Activated naive CD8-positive, alpha-beta T cell (primary cell): ENCODE measurements at regions not wholly inside any gene's neighbourhood (a gene's known extent, or its start where the extent isn't known, plus 50 kb on each side); places are given as distances from the start of the nearest gene placed in this dataset.
A peak's percentile ranks its signal among the peaks of the same experiment; 100 is the strongest.
"Not testable (repeated sequence)": the region's sequence is repeated elsewhere in the genome, so short reads cannot be mapped to it uniquely, and the experiment has no call there.

Source experiments
- H3K27ac Mint-ChIP-seq: one replicate; pipeline ENCODE4 v1.8.0; 2021; ENCODE audit warnings: mixed read lengths
- H3K27me3 Mint-ChIP-seq: one replicate; pipeline ENCODE4 v1.8.0; 2021; ENCODE audit warnings: mixed read lengths
- H3K36me3 Mint-ChIP-seq: one replicate; pipeline ENCODE4 v1.8.0; 2021; ENCODE audit warnings: mixed read lengths
- H3K4me1 Mint-ChIP-seq: one replicate; pipeline ENCODE4 v1.8.0; 2021; ENCODE audit warnings: low read depth, mixed read lengths
- H3K4me3 Mint-ChIP-seq: one replicate; pipeline ENCODE4 v1.8.0; 2021; ENCODE audit warnings: mild to moderate bottlenecking, mixed read lengths
- H3K9me3 Mint-ChIP-seq: one replicate; pipeline ENCODE4 v1.8.0; 2021; ENCODE audit warnings: low read depth, mixed read lengths

- Mint-ChIP-seq H3K27ac (peak overlapping the region; percentile 68), H3K9me3 (no peaks in the 10 kb centered on the region), H3K27me3 (no peaks in the 10 kb centered on the region), H3K4me3 (peak overlapping the region; percentile 78), H3K36me3 (no peaks in the 10 kb centered on the region), H3K4me1 (peaks cover 30% of the 10 kb centered on the region)
Observed at GRCh38 chr10:117830787-117831212, 215.9 kb downstream of the RAB11FIP2 start.

DNA sequence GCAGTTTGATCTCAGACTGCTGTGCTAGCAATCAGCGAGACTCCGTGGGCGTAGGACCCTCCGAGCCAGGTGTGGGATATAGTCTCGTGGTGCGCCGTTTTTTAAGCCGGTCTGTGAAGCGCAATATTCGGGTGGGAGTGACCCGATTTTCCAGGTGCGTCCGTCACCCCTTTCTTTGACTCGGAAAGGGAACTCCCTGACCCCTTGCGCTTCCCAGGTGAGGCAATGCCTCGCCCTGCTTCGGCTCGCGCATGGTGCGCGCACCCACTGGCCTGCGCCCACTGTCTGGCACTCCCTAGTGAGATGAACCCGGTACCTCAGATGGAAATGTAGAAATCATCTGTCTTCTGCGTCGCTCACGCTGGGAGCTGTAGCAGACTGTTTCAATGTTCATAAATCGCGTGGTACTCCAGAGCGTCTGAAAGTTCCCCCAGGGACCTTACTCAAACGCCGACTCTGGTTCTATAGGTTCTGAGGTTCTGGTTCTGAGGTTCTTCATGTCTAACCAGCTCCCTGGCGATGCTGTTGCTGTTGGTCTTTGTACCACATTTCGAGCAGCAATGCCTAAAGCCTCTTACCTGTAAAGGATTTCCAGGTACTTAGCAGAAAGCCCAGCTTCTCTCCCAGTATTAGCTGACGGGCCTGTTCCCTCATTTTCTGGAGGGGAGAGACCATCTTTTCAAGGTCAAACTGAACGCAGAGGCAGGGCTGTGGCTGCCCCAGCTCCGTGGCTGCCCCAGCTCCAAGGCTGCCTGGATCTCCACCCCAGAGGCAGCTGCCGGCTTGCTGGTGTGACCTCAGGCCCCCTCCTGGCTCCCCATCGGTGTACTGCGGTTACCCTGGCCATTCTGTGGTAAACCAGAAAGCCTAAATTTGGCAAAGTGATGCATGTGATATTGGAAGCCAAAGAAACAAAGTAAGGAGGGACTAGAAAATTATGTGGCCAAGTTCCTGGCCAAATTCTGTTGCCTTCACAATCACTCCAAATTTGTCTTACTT lies 207.9 kb downstream of the RAB11FIP2 start:
- not testable (repeated sequence) for H3K9me3 Mint-ChIP-seq, H3K27ac Mint-ChIP-seq, H3K36me3 Mint-ChIP-seq, H3K4me1 Mint-ChIP-seq
- H3K27me3 Mint-ChIP-seq, result peaks cover 13% of the 10 kb centered on the region
- H3K4me3 Mint-ChIP-seq, result peak overlapping the region; percentile 46

DNA sequence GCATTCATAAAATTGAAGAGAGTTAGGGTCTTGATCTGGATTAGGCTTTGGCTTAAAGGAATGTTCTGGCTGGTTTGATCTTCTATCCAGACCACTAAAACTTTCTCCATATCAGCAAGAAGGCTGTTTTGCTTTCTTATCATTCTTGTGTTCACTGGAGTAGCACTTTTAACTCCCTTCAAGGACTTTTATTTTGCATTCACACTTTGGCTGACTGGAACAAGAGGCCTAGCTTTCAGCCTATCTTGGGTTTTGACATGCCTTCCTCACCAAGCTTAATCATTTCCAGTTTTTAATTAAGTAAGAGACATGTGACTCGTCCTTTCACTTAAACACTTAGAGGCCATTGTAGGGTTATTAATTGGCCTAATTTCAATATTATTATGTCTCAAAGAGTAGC lies 190.3 kb downstream of the RAB11FIP2 start:
- H3K27ac Mint-ChIP-seq, H3K4me3 Mint-ChIP-seq, H3K36me3 Mint-ChIP-seq, H3K27me3 Mint-ChIP-seq, H3K4me1 Mint-ChIP-seq, H3K9me3 Mint-ChIP-seq: not testable (repeated sequence)

DNA sequence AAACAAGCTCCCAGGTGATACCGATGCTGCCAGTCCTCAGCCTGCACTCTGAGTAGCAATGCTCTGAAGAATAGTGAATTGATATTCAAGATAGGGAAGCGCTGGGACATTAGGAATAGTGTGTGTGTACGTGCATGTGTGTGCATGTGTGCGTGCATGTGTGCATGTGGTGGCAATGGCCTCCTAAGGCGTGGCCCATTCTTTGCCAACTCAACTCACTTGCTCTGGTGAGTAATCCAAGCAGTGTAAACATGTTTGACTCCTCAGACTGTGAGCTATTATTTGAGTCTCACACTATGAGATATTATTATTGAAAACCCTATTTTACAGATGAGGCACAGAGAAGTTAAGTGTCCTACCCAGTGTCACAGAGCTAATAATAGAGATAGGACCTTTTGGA lies 186.6 kb downstream of the RAB11FIP2 start:
- no peaks in the 10 kb centered on the region for H3K36me3 Mint-ChIP-seq
- no peaks in the 10 kb centered on the region for H3K9me3 Mint-ChIP-seq
- no peak overlapping the region for H3K27ac Mint-ChIP-seq
- peaks cover 5% of the 10 kb centered on the region for H3K27me3 Mint-ChIP-seq
- no peak overlapping the region for H3K4me3 Mint-ChIP-seq
- H3K4me1 Mint-ChIP-seq, result no peaks in the 10 kb centered on the region

DNA sequence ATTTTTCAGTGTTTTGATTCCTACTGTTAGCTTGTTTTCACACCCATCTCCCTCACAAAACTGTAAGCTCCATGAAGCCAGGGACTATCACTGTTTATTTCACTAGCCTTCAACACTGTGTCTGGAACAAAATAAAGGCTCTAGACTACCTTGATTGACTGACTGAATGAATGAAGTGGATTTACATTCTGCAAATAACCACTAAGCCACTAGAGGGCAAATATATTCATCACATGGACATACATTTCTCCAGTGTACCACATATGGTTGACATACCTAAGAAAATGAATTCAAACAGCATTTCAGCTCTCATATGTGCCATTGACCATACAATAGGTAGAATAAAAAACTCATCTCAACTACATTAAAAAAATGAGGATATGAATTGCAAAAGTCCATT lies 185.9 kb downstream of the RAB11FIP2 start:
- Mint-ChIP-seq H3K4me3 (no peak overlapping the region), H3K4me1 (no peaks in the 10 kb centered on the region), H3K27me3 (peaks cover 3% of the 10 kb centered on the region), H3K9me3 (no peaks in the 10 kb centered on the region), H3K36me3 (no peaks in the 10 kb centered on the region), H3K27ac (no peak overlapping the region)

DNA sequence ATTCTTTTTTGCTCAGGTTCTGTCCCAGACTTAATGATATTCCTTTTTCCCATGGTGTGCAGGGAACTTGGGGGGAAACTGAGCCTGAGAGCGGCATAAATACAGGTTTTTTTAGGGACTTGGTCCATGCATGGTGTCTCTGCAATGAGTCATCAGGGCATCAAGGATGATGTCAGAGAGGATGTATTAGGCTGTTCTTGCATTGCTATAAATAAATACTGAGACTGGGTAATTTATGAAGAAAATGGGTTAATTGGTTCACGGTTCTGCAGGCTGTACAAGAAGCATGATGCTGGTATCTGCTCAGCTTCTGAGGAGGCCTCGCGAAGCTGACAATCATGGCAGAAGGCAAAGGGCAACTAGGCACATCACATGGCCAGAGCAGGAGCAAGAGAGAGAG lies 185.4 kb downstream of the RAB11FIP2 start:
- Mint-ChIP-seq H3K4me3 (no peak overlapping the region), H3K9me3 (no peaks in the 10 kb centered on the region), H3K36me3 (no peaks in the 10 kb centered on the region), H3K27me3 (peaks cover 5% of the 10 kb centered on the region), H3K27ac (no peak overlapping the region), H3K4me1 (no peaks in the 10 kb centered on the region)

GRCh38 chr10:117863771-117864170 lies 183.0 kb downstream of the RAB11FIP2 start:
- H3K4me3 Mint-ChIP-seq, result no peak overlapping the region

DNA sequence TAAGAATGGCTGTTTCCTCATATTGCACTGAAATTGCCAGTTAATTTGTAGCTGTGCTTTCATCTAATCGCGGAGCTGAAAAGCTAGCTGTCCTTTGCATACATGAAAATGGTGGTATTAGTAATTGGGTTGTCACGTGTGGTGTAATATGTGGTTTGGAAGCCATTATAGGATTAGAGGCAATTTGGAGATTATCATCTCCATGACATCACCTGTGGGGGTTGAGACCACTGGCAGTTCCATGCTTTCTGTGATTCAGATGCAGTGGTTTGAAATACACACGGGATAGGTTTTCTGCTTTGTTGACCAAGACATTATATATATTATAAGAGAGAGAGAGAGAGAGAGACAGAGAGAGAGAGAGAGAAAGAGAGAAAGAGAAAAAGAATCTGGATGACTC lies 180.8 kb downstream of the RAB11FIP2 start:
- Mint-ChIP-seq H3K4me1 (no peaks in the 10 kb centered on the region), H3K27ac (no peak overlapping the region), H3K36me3 (no peaks in the 10 kb centered on the region), H3K4me3 (no peak overlapping the region), H3K9me3 (no peaks in the 10 kb centered on the region), H3K27me3 (peaks cover 4% of the 10 kb centered on the region)

More at GRCh38 chr10:117863771-117864170, 183.0 kb downstream of the RAB11FIP2 start:
- Mint-ChIP-seq H3K27me3 (peaks cover 4% of the 10 kb centered on the region), H3K27ac (no peak overlapping the region), H3K36me3 (no peaks in the 10 kb centered on the region), H3K4me1 (no peaks in the 10 kb centered on the region), H3K9me3 (no peaks in the 10 kb centered on the region)

DNA sequence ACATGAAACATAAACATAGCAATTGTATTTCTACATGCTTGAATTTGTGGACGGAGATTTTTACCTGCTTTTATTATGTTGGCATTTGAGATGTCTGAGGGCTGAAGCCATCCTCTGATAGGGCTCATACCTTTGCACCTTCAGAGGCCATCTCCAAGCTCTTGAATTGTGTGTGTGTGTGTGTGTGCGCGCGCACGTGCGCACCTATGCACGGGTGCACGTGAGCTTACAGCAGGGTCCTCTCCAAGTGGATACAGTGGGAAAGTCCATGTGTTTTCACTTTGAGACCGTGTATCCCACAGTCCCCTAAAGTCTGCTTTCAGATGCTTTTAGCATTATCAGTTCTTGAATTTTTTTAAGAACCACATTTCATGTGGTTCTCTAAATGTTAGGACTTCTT lies 178.6 kb downstream of the RAB11FIP2 start:
- H3K27ac Mint-ChIP-seq, result no peak overlapping the region
- no peak overlapping the region for H3K4me3 Mint-ChIP-seq
- no peaks in the 10 kb centered on the region for H3K9me3 Mint-ChIP-seq
- H3K36me3 Mint-ChIP-seq, result no peaks in the 10 kb centered on the region
- peaks cover 4% of the 10 kb centered on the region for H3K27me3 Mint-ChIP-seq
- no peaks in the 10 kb centered on the region for H3K4me1 Mint-ChIP-seq

- no peaks in the 10 kb centered on the region for H3K36me3 Mint-ChIP-seq
- no peaks in the 10 kb centered on the region for H3K4me1 Mint-ChIP-seq
- H3K9me3 Mint-ChIP-seq, result no peaks in the 10 kb centered on the region
- no peak overlapping the region for H3K27ac Mint-ChIP-seq
- peaks cover 4% of the 10 kb centered on the region for H3K27me3 Mint-ChIP-seq
- no peak overlapping the region for H3K4me3 Mint-ChIP-seq
Observed at GRCh38 chr10:117875793-117876192, 170.9 kb downstream of the RAB11FIP2 start.

- Mint-ChIP-seq H3K27ac (no peak overlapping the region), H3K4me3 (no peak overlapping the region), H3K9me3 (no peaks in the 10 kb centered on the region), H3K36me3 (no peaks in the 10 kb centered on the region), H3K4me1 (no peaks in the 10 kb centered on the region), H3K27me3 (peaks cover 4% of the 10 kb centered on the region)
Observed at GRCh38 chr10:117876210-117876609, 170.5 kb downstream of the RAB11FIP2 start.

GRCh38 chr10:117878626-117879025 lies 168.1 kb downstream of the RAB11FIP2 start:
- Mint-ChIP-seq H3K9me3 (no peaks in the 10 kb centered on the region), H3K4me3 (no peak overlapping the region), H3K27me3 (peaks cover 7% of the 10 kb centered on the region), H3K4me1 (no peaks in the 10 kb centered on the region), H3K36me3 (no peaks in the 10 kb centered on the region), H3K27ac (no peak overlapping the region)

DNA sequence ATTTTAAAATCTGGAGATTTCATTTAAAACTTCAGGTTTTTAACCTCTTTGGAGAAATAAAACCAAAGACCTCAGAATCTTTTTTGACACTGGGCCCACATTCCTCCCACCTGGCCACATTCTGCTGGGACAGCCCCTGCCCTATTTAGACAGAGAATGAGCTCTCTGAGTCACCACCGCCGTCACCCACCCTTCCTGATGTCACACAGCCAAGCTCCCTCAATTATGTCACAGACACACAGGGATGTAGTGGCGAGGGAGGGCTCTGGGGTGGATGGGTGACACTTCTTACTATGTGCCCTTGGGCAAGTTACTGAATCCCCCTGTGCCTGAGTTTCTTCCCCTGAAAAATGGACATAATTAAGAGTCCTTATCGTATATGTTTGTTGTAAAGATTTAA lies 162.6 kb downstream of the RAB11FIP2 start:
- H3K4me1 Mint-ChIP-seq, result no peaks in the 10 kb centered on the region
- H3K27ac Mint-ChIP-seq, result no peak overlapping the region
- no peak overlapping the region for H3K4me3 Mint-ChIP-seq
- H3K9me3 Mint-ChIP-seq, result no peaks in the 10 kb centered on the region
- H3K27me3 Mint-ChIP-seq, result peaks cover 6% of the 10 kb centered on the region
- H3K36me3 Mint-ChIP-seq, result no peaks in the 10 kb centered on the region

DNA sequence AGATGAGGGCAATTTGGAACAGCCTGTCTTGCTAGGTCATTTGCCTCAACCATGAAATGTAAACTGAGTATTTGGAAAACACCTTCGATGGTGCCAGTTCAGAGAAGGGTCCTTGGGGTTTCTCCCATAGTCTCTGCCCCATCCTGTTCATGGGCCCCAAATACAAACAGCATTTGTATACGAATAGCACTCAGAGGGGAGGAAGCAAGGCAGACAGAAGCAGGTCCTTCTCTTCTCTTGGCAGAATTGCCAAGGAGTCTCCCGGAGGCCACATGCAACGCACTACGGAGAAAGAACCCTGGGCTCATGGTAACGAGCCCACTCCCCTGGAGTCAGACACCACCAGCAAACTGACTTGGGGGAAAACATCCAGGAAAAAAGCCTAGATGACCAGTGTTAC lies 162.1 kb downstream of the RAB11FIP2 start:
- Mint-ChIP-seq H3K4me1 (no peaks in the 10 kb centered on the region), H3K4me3 (no peak overlapping the region), H3K27ac (no peak overlapping the region), H3K9me3 (no peaks in the 10 kb centered on the region), H3K27me3 (peaks cover 7% of the 10 kb centered on the region), H3K36me3 (no peaks in the 10 kb centered on the region)

DNA sequence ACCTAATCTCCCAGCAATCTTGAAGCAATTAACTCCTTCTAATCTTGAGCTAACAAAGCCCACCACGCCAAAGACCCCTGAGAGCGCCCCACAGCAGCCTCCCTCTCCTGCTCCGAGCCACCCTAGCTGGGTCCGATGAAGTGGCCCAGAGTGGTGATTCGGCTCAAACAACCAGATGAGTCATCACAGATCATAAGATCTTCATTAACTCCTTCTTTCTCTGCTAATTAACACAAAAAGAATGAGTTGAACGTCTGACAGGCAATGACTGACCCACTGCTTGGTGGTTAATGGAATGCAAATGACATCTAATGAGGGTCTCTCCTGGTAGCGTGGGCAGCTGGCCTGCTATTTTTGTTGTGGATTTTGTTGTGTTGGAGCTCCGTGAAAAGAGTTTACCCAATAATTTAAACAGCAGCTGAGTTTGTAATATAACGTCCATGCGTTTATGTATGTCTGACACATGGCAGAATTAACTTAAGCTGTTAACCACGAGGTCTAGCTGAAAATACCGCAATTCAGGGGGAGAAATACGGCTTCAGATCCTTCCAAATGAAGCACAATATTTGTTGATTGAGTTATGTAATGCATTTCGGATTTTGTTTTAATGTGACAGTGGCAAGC lies 161.4 kb downstream of the RAB11FIP2 start:
- no peak overlapping the region for H3K27ac Mint-ChIP-seq
- peaks cover 7% of the 10 kb centered on the region for H3K27me3 Mint-ChIP-seq
- no peaks in the 10 kb centered on the region for H3K9me3 Mint-ChIP-seq
- no peaks in the 10 kb centered on the region for H3K4me1 Mint-ChIP-seq
- H3K4me3 Mint-ChIP-seq, result no peak overlapping the region
- H3K36me3 Mint-ChIP-seq, result no peaks in the 10 kb centered on the region
